HL-60 (cell line): ENCODE measurements at regions not wholly inside any gene's neighbourhood (a gene's known extent, or its start where the extent isn't known, plus 50 kb on each side); places are given as distances from the start of the nearest gene placed in this dataset.

Experiments used
- GABPA ChIP-seq: IDR thresholded peaks from 2 replicates; pipeline ENCODE4 v1.6.1; 2012; ENCODE audit warnings: low read depth
- POLR2AphosphoS5 ChIP-seq: IDR thresholded peaks from 2 replicates; pipeline ENCODE4 v1.6.1; 2012; ENCODE audit warnings: low read depth
- TF ChIP-seq, protein P1 (sequence below): IDR thresholded peaks from one replicate; pipeline ENCODE4 v1.5.1; 2011; ENCODE audit warnings: low read length, control low read depth, inconsistent platforms; ENCODE audit not compliant: insufficient read depth

DNA sequence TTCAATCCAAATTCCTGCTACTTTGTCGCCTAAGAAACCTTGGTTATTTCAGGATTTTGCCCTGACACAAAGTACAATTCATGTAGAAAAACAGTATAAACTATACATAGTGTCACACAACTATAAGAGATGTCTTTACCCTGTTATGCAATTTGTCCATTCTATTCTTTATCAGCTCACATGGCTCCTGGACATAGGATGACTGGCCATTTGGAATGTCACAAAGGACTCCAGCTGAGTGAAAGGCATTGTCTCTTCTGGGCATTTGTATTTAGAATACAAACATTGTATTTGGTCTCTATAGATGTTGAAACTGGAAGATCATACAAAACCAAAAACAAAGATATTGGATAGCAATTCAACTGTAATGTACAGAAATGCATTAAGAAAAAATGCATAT, 944.6 kb upstream of the LRRTM1 start:
- TF ChIP-seq, protein P1, sequence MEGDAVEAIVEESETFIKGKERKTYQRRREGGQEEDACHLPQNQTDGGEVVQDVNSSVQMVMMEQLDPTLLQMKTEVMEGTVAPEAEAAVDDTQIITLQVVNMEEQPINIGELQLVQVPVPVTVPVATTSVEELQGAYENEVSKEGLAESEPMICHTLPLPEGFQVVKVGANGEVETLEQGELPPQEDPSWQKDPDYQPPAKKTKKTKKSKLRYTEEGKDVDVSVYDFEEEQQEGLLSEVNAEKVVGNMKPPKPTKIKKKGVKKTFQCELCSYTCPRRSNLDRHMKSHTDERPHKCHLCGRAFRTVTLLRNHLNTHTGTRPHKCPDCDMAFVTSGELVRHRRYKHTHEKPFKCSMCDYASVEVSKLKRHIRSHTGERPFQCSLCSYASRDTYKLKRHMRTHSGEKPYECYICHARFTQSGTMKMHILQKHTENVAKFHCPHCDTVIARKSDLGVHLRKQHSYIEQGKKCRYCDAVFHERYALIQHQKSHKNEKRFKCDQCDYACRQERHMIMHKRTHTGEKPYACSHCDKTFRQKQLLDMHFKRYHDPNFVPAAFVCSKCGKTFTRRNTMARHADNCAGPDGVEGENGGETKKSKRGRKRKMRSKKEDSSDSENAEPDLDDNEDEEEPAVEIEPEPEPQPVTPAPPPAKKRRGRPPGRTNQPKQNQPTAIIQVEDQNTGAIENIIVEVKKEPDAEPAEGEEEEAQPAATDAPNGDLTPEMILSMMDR: no peak
- TF ChIP-seq POLR2AphosphoS5: no peak
- TF ChIP-seq GABPA: no peak
